ENCODE measurements at regions not wholly inside any gene's neighbourhood (a gene's known extent, or its start where the extent isn't known, plus 50 kb on each side); places are given as distances from the start of the nearest gene placed in this dataset.
"Not testable (repeated sequence)": the region's sequence is repeated elsewhere in the genome, so short reads cannot be mapped to it uniquely, and the experiment has no call there.

GRCh38 chr5:74971947-74972460 is 80.4 kb downstream of the GCNT4 start:
- no peak for TF ChIP-seq CTCF (IDR thresholded peaks at IDR 0.05; ENCODE audit: borderline replicate concordance, extremely low read depth, insufficient read depth)
- intact Hi-C loops (cut with DNase I) = no loop called here
- H3K9me3 ChIP-seq (ENCODE audit: control insufficient read depth in 2 of 3, insufficient read depth in 1 of 3, low read length in 3 of 3) = no peaks in the 10 kb centered on the region
- no peak for DNase-seq
- no peaks in the 10 kb centered on the region for H3K36me3 ChIP-seq (ENCODE audit: control insufficient read depth in 2 of 3, insufficient read depth in 3 of 3, low read length in 3 of 3)
- H3K4me1 ChIP-seq (ENCODE audit: control insufficient read depth in 2 of 3, insufficient read depth in 2 of 3, low read depth in 1 of 3, low read length in 3 of 3) = no peaks in the 10 kb centered on the region
- no peaks in the 10 kb centered on the region for H3K27me3 ChIP-seq (ENCODE audit: control insufficient read depth, insufficient read depth, low read length)
- FAIRE-seq = no peak
- H3K27ac ChIP-seq (ENCODE audit: low read depth in 2 of 2, low read length in 2 of 2) = no peak overlapping the region
- no peak overlapping the region for H3K4me3 ChIP-seq (ENCODE audit: low read length in 3 of 3)
- H3K9ac ChIP-seq (ENCODE audit: low read length in 3 of 3) = no peak overlapping the region

- FAIRE-seq; H3K27ac ChIP-seq (ENCODE audit: low read depth in 2 of 2, low read length in 2 of 2); H3K4me3 ChIP-seq (ENCODE audit: low read length in 3 of 3); H3K9me3 ChIP-seq (ENCODE audit: control insufficient read depth in 2 of 3, insufficient read depth in 1 of 3, low read length in 3 of 3); intact Hi-C loops (cut with DNase I); H3K36me3 ChIP-seq (ENCODE audit: control insufficient read depth in 2 of 3, insufficient read depth in 3 of 3, low read length in 3 of 3); DNase-seq; H3K9ac ChIP-seq (ENCODE audit: low read length in 3 of 3); H3K27me3 ChIP-seq (ENCODE audit: control insufficient read depth, insufficient read depth, low read length); H3K4me1 ChIP-seq (ENCODE audit: control insufficient read depth in 2 of 3, insufficient read depth in 2 of 3, low read depth in 1 of 3, low read length in 3 of 3): not testable (repeated sequence)
Observed at GRCh38 chr5:74970891-74971290, 81.5 kb downstream of the GCNT4 start.

- Histone ChIP-seq H3K4me3 (ENCODE audit: low read length in 3 of 3) (no peak overlapping the region), H3K36me3 (ENCODE audit: control insufficient read depth in 2 of 3, insufficient read depth in 3 of 3, low read length in 3 of 3) (no peaks in the 10 kb centered on the region), H3K27ac (ENCODE audit: low read depth in 2 of 2, low read length in 2 of 2) (no peak overlapping the region), H3K27me3 (ENCODE audit: control insufficient read depth, insufficient read depth, low read length) (no peaks in the 10 kb centered on the region), H3K9me3 (ENCODE audit: control insufficient read depth in 2 of 3, insufficient read depth in 1 of 3, low read length in 3 of 3) (no peaks in the 10 kb centered on the region), H3K4me1 (ENCODE audit: control insufficient read depth in 2 of 3, insufficient read depth in 2 of 3, low read depth in 1 of 3, low read length in 3 of 3) (no peaks in the 10 kb centered on the region), H3K9ac (ENCODE audit: low read length in 3 of 3) (no peak overlapping the region)
- TF ChIP-seq CTCF (IDR thresholded peaks at IDR 0.05; ENCODE audit: borderline replicate concordance, extremely low read depth, insufficient read depth) = no peak
- DNase-seq (no peak), FAIRE-seq (no peak)
- intact Hi-C loops (cut with DNase I) = no loop called here
Observed at GRCh38 chr5:74969726-74970125, 82.6 kb downstream of the GCNT4 start.

- FAIRE-seq (no peak), DNase-seq (no peak)
- Histone ChIP-seq H3K4me1 (ENCODE audit: control insufficient read depth in 2 of 3, insufficient read depth in 2 of 3, low read depth in 1 of 3, low read length in 3 of 3) (no peaks in the 10 kb centered on the region), H3K4me3 (ENCODE audit: low read length in 3 of 3) (no peak overlapping the region), H3K9me3 (ENCODE audit: control insufficient read depth in 2 of 3, insufficient read depth in 1 of 3, low read length in 3 of 3) (no peaks in the 10 kb centered on the region), H3K27ac (ENCODE audit: low read depth in 2 of 2, low read length in 2 of 2) (no peak overlapping the region), H3K36me3 (ENCODE audit: control insufficient read depth in 2 of 3, insufficient read depth in 3 of 3, low read length in 3 of 3) (no peaks in the 10 kb centered on the region), H3K27me3 (ENCODE audit: control insufficient read depth, insufficient read depth, low read length) (no peaks in the 10 kb centered on the region), H3K9ac (ENCODE audit: low read length in 3 of 3) (no peak overlapping the region)
- intact Hi-C loops (cut with DNase I) = no loop called here
- no peak for TF ChIP-seq CTCF (IDR thresholded peaks at IDR 0.05; ENCODE audit: borderline replicate concordance, extremely low read depth, insufficient read depth)
Observed at GRCh38 chr5:74966141-74967026, 86.0 kb downstream of the GCNT4 start.
